ENCODE measurements at regions not wholly inside any gene's neighbourhood (a gene's known extent, or its start where the extent isn't known, plus 50 kb on each side); places are given as distances from the start of the nearest gene placed in this dataset.
"Not testable (repeated sequence)": the region's sequence is repeated elsewhere in the genome, so short reads cannot be mapped to it uniquely, and the experiment has no call there.

DNA sequence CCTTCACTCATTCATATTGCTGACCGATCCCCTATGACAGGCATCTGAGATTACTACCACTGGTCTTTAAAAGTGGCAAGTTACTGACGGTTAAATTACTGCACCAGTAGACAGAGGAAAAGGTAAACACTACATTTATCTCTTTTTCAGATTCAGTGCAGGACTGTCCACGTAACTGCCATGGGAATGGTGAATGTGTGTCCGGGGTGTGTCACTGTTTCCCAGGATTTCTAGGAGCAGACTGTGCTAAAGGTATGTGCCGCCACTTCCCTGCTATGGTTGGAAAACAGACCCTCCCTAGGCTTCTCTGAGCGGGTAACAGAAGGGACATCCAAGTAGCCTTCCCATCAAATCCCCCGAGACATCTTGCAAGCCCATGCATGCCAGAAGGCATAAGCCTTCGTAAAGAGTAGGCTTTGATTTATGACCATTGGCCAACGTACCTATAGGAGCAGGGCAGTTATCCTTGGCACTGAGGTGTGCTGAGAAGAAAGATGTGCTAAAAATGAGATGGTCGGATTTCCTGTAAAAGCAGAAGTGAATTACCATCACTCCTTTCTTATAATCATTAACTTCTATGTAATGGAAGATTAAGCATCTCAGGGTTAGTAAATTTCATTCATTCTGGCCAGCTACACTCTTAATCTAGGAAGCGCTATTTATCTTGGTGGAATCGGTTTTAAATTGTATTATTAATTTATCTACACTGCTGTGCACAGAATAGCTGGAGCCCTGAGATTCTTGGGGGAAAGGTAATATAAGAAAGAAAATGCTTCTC is 193.4 kb upstream of the WWC1 start:
- TF ChIP-seq, protein P1, sequence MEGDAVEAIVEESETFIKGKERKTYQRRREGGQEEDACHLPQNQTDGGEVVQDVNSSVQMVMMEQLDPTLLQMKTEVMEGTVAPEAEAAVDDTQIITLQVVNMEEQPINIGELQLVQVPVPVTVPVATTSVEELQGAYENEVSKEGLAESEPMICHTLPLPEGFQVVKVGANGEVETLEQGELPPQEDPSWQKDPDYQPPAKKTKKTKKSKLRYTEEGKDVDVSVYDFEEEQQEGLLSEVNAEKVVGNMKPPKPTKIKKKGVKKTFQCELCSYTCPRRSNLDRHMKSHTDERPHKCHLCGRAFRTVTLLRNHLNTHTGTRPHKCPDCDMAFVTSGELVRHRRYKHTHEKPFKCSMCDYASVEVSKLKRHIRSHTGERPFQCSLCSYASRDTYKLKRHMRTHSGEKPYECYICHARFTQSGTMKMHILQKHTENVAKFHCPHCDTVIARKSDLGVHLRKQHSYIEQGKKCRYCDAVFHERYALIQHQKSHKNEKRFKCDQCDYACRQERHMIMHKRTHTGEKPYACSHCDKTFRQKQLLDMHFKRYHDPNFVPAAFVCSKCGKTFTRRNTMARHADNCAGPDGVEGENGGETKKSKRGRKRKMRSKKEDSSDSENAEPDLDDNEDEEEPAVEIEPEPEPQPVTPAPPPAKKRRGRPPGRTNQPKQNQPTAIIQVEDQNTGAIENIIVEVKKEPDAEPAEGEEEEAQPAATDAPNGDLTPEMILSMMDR (IDR thresholded peaks at IDR 0.05), result no peak
- ATAC-seq, result no peak
- no peak overlapping the region for H3K27ac ChIP-seq
- intact Hi-C loops (cut with DNase I), result no loop called here
- no peaks in the 10 kb centered on the region for H3K4me1 ChIP-seq
- H3K36me3 ChIP-seq, result no peaks in the 10 kb centered on the region
- no peaks in the 10 kb centered on the region for H3K27me3 ChIP-seq
- H3K4me3 ChIP-seq, result no peak overlapping the region
- DNase-seq, result no peak
- H3K9me3 ChIP-seq, result no peaks in the 10 kb centered on the region

DNA sequence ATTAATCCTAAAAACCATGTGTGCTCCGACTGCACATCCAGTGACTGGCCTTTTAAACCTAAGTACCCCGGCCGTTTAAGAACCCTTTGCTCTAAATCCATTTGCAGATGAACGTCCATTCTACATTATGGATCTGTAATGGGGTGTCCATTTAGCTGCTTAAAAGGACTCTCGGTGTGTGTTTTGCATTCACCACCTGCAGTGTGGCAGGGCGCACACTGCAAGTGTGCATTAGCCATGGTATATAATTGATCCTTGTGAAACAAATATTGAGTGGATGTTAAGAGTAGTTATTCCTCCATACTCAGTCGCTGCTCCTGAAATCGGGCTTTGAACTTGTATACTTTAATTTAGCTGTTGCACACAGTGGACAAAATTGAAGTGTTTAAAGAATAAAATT is 190.1 kb upstream of the WWC1 start:
- Histone ChIP-seq H3K4me1 (no peaks in the 10 kb centered on the region), H3K36me3 (no peaks in the 10 kb centered on the region), H3K9me3 (no peaks in the 10 kb centered on the region), H3K4me3 (no peak overlapping the region), H3K27me3 (no peaks in the 10 kb centered on the region), H3K27ac (no peak overlapping the region)
- DNase-seq (no peak), ATAC-seq (no peak)
- intact Hi-C loops (cut with DNase I), result no loop called here
- TF ChIP-seq, protein P1 (IDR thresholded peaks at IDR 0.05), result no peak

DNA sequence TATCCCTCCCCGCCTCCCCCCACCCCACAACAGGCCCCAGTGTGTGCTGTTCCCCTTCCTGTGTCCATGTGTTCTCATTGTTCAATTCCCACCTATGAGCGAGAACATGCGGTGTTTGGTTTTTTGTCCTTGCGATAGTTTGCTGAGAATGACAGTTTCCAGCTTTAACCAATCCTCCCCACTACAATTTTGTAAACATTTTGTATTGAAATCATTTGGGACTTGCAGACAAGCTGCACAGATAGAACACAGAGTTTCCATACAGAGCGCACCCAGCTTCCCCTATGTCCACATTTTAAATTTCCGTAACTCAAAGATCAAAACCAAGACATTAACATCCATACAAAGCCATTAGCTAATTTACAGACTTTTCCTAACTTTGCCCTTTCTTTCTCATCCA is 188.4 kb upstream of the WWC1 start:
- intact Hi-C loops (cut with DNase I); H3K4me3 ChIP-seq; DNase-seq; H3K27me3 ChIP-seq; H3K9me3 ChIP-seq; H3K27ac ChIP-seq; ATAC-seq; H3K4me1 ChIP-seq; H3K36me3 ChIP-seq: not testable (repeated sequence)

GRCh38 chr5:168104350-168104749 is 187.1 kb upstream of the WWC1 start:
- Histone ChIP-seq H3K27me3 (no peaks in the 10 kb centered on the region), H3K27ac (no peak overlapping the region), H3K4me1 (no peaks in the 10 kb centered on the region), H3K4me3 (no peak overlapping the region), H3K9me3 (no peaks in the 10 kb centered on the region), H3K36me3 (no peaks in the 10 kb centered on the region)
- TF ChIP-seq, protein P1 (IDR thresholded peaks at IDR 0.05), result no peak
- intact Hi-C loops (cut with DNase I), result no loop called here
- DNase-seq (no peak), ATAC-seq (no peak)

DNA sequence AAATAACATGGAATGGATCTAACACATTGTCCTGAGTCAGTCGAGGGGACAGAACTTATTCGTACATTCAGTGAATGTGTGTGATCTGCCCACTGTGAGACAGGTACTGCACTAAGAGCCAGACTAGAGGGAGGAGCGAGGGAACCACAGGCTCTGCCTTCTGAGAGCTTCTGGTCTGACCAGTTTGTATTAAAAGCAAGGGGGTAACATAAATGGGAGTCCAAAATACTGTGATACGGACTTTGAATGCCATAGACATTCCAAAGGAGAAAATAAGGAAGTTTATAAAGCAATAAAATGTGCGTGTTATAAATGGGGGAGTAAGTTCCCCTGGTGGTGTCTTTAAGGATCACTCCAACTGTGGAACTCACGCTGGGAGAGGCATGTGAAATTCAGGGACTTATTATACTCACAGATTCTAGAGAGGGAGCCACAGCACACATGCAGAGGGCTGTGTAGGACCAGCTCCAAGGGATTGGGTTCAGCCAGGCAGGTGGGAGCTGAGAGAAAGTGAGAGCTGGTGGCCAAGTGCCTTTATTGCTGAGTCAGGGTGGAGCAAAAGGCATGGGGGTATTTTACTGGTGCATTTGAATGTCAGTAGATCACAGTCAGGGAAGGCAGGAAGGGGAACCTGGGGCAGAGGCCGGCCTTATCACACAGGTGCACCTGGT is 186.5 kb upstream of the WWC1 start:
- no peaks in the 10 kb centered on the region for H3K36me3 ChIP-seq
- TF ChIP-seq, protein P1 (IDR thresholded peaks at IDR 0.05), result no peak
- DNase-seq (no peak), ATAC-seq (peak; percentile 16)
- H3K27me3 ChIP-seq, result no peaks in the 10 kb centered on the region
- intact Hi-C loops (cut with DNase I), result no loop called here
- H3K4me3 ChIP-seq, result no peak overlapping the region
- H3K9me3 ChIP-seq, result no peaks in the 10 kb centered on the region
- H3K4me1 ChIP-seq, result no peaks in the 10 kb centered on the region
- H3K27ac ChIP-seq, result no peak overlapping the region

GRCh38 chr5:168106008-168106761 is 185.3 kb upstream of the WWC1 start:
- no peaks in the 10 kb centered on the region for H3K4me1 ChIP-seq
- no peak for DNase-seq
- intact Hi-C loops (cut with DNase I), result no loop called here
- H3K27ac ChIP-seq, result no peak overlapping the region
- H3K36me3 ChIP-seq, result no peaks in the 10 kb centered on the region
- H3K4me3 ChIP-seq, result no peak overlapping the region
- no peak for ATAC-seq
- TF ChIP-seq, protein P1 (IDR thresholded peaks at IDR 0.05), result no peak
- H3K9me3 ChIP-seq, result no peaks in the 10 kb centered on the region
- no peaks in the 10 kb centered on the region for H3K27me3 ChIP-seq

All from upper lobe of right lung (tissue), 1 donor.